ENCODE measurements at regions not wholly inside any gene's neighbourhood (a gene's known extent, or its start where the extent isn't known, plus 50 kb on each side); places are given as distances from the start of the nearest gene placed in this dataset.

GRCh38 chr20:55730321-55730720 lies 275.0 kb downstream of the CBLN4 start:
- DNase-seq (ENCODE audit: low spot score) = no peak
- in situ Hi-C loops (cut with MboI; ENCODE audit: low pct_unique_long_range_greater_than_20kb, low sequenced_read_pairs, unreplicated experiment) = no loop called here
- TF ChIP-seq, protein P1, sequence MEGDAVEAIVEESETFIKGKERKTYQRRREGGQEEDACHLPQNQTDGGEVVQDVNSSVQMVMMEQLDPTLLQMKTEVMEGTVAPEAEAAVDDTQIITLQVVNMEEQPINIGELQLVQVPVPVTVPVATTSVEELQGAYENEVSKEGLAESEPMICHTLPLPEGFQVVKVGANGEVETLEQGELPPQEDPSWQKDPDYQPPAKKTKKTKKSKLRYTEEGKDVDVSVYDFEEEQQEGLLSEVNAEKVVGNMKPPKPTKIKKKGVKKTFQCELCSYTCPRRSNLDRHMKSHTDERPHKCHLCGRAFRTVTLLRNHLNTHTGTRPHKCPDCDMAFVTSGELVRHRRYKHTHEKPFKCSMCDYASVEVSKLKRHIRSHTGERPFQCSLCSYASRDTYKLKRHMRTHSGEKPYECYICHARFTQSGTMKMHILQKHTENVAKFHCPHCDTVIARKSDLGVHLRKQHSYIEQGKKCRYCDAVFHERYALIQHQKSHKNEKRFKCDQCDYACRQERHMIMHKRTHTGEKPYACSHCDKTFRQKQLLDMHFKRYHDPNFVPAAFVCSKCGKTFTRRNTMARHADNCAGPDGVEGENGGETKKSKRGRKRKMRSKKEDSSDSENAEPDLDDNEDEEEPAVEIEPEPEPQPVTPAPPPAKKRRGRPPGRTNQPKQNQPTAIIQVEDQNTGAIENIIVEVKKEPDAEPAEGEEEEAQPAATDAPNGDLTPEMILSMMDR (IDR thresholded peaks at IDR 0.05; ENCODE audit: extremely low read depth, insufficient read depth, missing control alignments) = no peak

GRCh38 chr20:55714736-55715135 lies 290.6 kb downstream of the CBLN4 start:
- TF ChIP-seq, protein P1 (IDR thresholded peaks at IDR 0.05; ENCODE audit: extremely low read depth, insufficient read depth, missing control alignments) = no peak
- in situ Hi-C loops (cut with MboI; ENCODE audit: low pct_unique_long_range_greater_than_20kb, low sequenced_read_pairs, unreplicated experiment) = no loop called here
- DNase-seq (ENCODE audit: low spot score) = no peak

GRCh38 chr20:55714082-55714481 lies 291.2 kb downstream of the CBLN4 start:
- in situ Hi-C loops (cut with MboI; ENCODE audit: low pct_unique_long_range_greater_than_20kb, low sequenced_read_pairs, unreplicated experiment) = no loop called here
- TF ChIP-seq, protein P1 (IDR thresholded peaks at IDR 0.05; ENCODE audit: extremely low read depth, insufficient read depth, missing control alignments) = no peak
- DNase-seq (ENCODE audit: low spot score) = no peak

DNA sequence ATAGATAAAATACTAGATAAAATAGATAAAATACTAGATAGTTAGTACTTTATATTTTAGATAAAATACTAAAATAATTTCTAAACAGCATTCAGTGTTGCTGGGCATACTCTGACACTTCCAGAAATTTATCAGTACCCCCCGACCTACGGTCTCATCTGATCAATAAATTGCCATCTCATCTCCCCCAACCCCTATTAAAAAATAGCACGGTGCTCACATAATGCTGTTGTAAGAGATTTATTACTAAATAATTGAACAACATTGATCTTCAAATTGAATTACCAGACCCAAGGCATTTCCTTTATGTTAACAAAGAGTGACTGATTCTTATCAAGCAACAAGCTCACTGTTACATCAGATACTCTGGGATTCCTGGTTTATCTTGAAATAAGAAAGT lies 300.9 kb downstream of the CBLN4 start:
- no peak for DNase-seq (ENCODE audit: low spot score)
- TF ChIP-seq, protein P1 (IDR thresholded peaks at IDR 0.05; ENCODE audit: extremely low read depth, insufficient read depth, missing control alignments) = no peak
- in situ Hi-C loops (cut with MboI; ENCODE audit: low pct_unique_long_range_greater_than_20kb, low sequenced_read_pairs, unreplicated experiment) = no loop called here

- in situ Hi-C loops (cut with MboI; ENCODE audit: low pct_unique_long_range_greater_than_20kb, low sequenced_read_pairs, unreplicated experiment) = no loop called here
- TF ChIP-seq, protein P1 (IDR thresholded peaks at IDR 0.05; ENCODE audit: extremely low read depth, insufficient read depth, missing control alignments) = no peak
- no peak for DNase-seq (ENCODE audit: low spot score)
Measured at GRCh38 chr20:55701467-55701866, 303.9 kb downstream of the CBLN4 start.

DNA sequence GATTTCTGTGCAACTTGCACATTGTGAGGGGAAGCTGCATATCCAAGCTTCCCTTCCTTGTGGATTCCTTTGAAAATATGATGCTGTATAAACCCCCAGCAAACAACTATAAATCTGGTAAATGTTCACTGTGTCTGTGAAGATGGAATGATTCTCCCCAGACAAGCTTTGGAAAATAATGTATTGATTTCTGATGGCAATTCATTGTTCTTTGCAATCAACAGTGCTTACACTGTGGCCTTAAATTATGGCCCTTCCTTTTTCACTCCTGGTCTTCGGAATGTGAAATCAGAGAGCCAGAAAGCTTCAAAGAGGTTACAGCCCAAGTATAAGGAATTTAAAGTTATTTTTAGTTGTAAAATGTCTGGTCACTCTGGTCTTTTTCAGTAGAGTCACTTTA lies 308.8 kb downstream of the CBLN4 start:
- DNase-seq (ENCODE audit: low spot score) = no peak
- TF ChIP-seq, protein P1 (IDR thresholded peaks at IDR 0.05; ENCODE audit: extremely low read depth, insufficient read depth, missing control alignments) = no peak
- in situ Hi-C loops (cut with MboI; ENCODE audit: low pct_unique_long_range_greater_than_20kb, low sequenced_read_pairs, unreplicated experiment) = no loop called here

- DNase-seq (ENCODE audit: low spot score) = no peak
- TF ChIP-seq, protein P1 (IDR thresholded peaks at IDR 0.05; ENCODE audit: extremely low read depth, insufficient read depth, missing control alignments) = no peak
- in situ Hi-C loops (cut with MboI; ENCODE audit: low pct_unique_long_range_greater_than_20kb, low sequenced_read_pairs, unreplicated experiment) = no loop called here
Measured at GRCh38 chr20:55693641-55694040, 311.7 kb downstream of the CBLN4 start.

Measured in GM13977 (cell line).